ENCODE measurements at regions not wholly inside any gene's neighbourhood (a gene's known extent, or its start where the extent isn't known, plus 50 kb on each side); places are given as distances from the start of the nearest gene placed in this dataset.

DNA sequence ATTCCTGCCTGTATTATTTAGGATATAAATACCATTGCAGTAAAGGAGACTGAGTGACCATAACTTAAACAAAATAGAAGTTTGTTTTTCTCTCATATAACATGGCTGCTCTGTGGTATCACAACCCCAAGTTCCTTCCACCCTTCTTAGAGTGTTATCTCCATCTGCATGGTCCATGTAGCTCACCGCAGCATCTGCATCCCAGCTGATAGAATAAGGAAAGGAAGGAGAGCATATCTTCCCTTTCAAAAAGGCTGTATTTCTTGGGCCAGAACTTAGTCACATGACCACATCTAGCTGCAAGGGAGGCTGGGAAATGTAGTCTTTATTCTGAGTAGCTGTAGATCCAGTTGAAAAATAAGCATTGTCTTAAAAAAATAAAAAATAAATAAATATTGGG, 184.8 kb upstream of the NUDT4 start:
- TF ChIP-seq EZH2phosphoT487 (IDR thresholded peaks at IDR 0.05; ENCODE audit: borderline replicate concordance) = no peak
- TF ChIP-seq, protein P1, sequence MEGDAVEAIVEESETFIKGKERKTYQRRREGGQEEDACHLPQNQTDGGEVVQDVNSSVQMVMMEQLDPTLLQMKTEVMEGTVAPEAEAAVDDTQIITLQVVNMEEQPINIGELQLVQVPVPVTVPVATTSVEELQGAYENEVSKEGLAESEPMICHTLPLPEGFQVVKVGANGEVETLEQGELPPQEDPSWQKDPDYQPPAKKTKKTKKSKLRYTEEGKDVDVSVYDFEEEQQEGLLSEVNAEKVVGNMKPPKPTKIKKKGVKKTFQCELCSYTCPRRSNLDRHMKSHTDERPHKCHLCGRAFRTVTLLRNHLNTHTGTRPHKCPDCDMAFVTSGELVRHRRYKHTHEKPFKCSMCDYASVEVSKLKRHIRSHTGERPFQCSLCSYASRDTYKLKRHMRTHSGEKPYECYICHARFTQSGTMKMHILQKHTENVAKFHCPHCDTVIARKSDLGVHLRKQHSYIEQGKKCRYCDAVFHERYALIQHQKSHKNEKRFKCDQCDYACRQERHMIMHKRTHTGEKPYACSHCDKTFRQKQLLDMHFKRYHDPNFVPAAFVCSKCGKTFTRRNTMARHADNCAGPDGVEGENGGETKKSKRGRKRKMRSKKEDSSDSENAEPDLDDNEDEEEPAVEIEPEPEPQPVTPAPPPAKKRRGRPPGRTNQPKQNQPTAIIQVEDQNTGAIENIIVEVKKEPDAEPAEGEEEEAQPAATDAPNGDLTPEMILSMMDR (conservative IDR thresholded peaks at IDR 0.05; ENCODE audit: low read length) = no peak
